ENCODE measurements at regions not wholly inside any gene's neighbourhood (a gene's known extent, or its start where the extent isn't known, plus 50 kb on each side); places are given as distances from the start of the nearest gene placed in this dataset.
A peak's percentile ranks its signal among the peaks of the same experiment; 100 is the strongest.

GRCh38 chr15:98147415-98147814 lies 186.9 kb downstream of the ARRDC4 start:
- TF ChIP-seq EZH2 (IDR thresholded peaks at IDR 0.05; ENCODE audit: borderline replicate concordance, low read length), result no peak
- TF ChIP-seq CTCF (IDR thresholded peaks at IDR 0.05; ENCODE audit: low read length), result peak; percentile 37; the same call in 1 of the 2 replicates
